NCI-H69 (cell line): ENCODE measurements at regions not wholly inside any gene's neighbourhood (a gene's known extent, or its start where the extent isn't known, plus 50 kb on each side); places are given as distances from the start of the nearest gene placed in this dataset.
A peak's percentile ranks its signal among the peaks of the same experiment; 100 is the strongest.
"Not testable (repeated sequence)": the region's sequence is repeated elsewhere in the genome, so short reads cannot be mapped to it uniquely, and the experiment has no call there.

Experiments
- DNase-seq: peaks from one replicate; lab custom pipeline; 2025; lab: John Stamatoyannopoulos, UW

DNA sequence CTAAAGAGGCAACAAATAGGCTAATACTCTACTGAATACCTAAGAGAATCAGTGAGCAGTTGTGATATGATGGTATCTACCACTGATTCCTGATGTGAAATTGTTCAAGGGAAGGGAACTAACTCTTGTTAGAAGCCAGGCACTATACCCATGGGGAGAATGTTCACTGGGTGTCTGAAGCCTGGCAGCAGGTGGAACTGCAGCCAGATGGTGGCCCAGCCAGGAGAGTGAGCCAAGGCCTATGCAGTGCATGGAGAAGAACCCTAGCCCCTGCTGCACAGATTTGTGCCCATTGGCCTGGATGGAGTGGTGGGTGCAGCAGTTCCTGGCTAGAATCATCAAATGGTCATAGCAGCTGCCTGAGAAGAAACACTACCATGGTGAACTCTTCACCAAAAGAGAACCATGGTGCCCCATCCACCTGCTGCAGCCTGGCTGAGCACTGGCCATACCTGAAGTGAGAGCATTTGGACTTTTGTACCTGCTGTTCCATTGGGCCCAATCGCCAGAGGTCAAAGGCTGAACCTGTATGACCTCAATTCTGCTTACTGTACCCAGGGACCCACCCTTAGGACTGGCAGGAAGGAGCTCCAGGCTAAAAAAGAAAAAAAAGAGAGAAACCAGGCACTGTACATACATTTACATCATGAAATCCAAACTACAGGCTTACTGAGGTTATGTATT, 118.8 kb upstream of the IVNS1ABP start:
- peak; percentile 9 for DNase-seq

DNA sequence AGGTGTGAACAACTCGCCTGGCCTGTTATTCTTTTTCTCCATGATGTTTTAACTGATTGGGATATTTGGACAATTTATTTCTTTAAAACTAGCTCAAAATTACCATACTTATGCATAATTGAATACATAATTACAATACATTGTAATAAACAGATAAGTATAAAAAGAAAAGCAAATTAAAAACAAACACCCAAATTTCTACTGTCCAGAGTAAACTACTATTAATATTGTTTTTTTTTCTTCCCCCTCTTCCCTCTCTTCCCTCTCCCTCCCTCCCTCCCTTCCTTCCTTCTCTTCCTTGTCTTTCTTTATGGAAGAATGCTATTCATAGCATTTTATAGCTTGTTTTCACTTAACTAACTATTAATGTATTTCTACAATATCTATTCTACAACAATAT, 117.7 kb upstream of the IVNS1ABP start:
- DNase-seq: no peak

DNA sequence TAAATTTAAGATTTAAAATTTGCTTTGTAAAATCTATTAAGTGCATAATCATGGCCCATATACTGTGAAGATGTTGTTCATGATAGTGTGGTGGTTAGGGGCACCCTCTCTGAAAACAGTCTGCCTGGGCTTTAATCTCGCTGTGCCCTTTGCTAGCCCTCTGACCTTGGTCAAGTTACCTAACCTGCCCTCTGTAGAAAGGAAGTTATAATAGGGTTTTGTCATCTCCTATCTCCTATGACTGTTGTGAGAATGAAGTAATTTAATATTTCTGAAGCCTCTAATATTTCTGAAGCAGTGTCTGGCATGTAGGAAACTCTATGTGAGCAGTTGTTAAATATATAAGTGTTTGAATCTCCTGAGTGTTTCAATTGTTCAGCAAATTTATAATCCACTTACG, 116.6 kb upstream of the IVNS1ABP start:
- no peak for DNase-seq

DNA sequence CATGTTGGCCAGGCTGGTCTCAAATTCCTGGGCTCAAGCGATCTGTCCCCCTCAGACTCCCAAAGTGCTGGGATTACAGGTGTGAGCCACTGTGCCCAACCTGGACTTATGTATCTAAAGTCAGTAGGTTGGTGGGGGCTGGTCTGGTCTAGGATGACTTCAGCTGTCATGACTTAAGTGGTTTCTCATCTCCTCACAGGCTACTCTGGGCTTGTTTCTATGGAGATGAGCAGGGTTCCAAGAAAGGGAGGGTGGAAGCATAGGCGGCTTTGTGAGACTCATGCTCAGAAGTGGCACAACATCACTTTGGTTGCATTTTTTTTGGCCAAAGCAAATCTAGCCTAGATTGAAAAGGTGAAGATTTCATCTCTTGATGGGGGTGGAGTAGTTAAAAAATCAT, 115.9 kb upstream of the IVNS1ABP start:
- DNase-seq: no peak

DNA sequence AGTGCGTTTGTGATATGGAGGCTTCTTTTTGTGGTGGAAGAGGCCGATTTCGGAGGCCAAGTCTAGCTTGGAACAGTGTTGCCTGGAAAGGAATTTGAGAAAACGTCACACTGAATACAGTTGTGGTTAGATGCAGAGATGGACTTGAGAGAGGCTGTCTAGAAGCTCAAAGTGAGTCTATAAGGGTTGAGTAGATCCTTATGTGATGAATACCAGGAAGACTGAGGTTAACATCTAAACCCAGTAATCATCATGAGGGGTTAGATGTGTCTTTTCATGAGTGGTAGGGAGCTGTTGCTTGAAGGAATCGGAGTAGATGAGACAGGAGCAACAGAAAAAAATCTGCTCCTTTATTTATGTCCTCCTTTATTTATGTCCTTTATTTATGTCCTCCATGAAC, 114.6 kb upstream of the IVNS1ABP start:
- DNase-seq: no peak

DNA sequence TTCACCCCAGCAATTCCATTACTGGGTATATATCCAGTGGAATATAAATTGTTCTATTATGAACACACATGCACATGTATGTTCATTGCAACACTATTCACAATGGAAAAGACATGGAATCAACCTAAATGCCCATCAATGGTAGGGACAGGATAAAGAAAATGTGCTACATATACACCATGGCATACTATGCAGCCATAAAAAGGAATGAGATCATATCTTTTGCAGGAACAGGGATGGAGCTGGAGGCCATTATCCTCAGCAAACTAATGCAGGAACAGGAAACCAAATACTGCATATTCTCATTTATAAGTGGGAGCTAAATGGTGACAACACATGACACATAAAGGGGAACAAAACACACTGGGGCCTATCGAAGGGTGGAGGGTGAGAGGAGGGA, 112.6 kb upstream of the IVNS1ABP start:
- DNase-seq: not testable (repeated sequence)

DNA sequence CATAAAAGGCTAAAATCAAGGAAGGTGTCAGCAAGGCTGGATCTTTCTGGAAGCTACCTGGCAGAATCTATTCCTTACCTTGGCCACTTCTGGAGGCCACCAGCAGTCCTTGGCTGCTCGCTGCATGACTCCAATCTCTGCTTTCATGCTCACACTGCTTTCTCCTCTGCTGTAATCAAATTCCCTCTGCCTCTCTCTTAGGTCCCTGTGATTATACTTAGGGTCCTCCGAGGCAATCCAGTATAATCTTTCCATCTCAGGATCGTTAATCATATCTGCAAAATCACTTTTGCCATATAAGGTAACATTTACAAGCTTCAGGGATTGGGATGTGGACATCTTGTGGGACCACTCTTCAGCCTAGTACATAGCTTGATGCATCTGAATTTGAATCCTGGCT, 110.7 kb upstream of the IVNS1ABP start:
- DNase-seq: no peak

DNA sequence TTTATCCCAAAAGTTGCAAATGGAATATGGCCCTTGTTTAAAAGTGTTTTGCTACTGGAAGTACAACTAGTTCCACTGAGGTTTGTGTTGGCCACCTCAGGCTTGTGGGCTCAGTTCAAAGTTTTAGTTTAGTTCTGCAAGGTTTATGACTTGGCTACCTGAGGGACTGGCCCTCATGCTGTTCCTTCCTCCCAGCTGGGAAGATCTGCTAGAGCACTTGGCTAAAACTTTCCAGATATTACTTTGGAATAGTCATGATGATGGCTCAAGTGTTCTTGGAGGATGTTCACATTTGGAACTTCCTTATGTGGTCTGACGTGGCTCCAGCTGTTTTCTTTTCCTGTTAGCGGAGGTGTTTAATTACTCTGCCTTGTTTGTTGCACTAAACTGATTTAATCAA, 110.2 kb upstream of the IVNS1ABP start:
- DNase-seq: no peak

DNA sequence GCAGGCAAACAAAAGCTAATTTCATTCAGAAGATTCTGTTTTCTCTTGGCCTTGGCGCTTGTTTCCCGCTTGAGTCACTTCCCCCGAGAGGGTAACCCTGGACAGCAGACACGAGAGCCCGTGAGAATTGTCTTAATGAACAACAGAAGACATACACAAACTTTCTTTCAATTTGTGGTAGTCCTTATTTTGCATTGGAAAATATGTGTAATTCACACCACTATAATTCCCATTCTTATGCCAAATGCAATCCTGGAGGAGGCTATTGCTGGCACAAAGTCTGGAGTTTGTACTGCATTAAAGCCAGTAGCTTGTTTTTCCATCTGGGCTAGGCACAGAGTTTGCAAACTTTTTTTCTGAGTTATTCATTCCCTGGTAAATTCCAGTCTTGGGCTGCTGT, 109.8 kb upstream of the IVNS1ABP start:
- no peak for DNase-seq

DNA sequence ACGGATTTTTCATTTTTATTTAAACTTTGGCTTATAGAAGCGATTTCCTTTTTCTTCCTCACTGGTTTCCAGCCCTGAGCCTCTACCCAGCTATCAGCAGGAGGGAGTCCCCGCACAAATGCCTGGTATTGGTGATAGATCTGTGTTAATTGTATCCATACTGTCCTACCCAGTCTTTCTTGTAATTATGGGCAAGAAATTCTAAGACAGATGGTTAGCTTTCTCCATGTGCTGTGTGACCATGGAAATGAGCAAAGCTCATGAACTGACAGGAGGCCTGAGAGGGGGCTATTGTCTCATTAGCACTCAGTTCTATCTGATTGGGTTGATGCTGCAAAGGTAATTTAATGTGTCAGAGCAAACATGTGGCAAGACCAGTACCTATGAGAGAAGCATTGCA, 108.1 kb upstream of the IVNS1ABP start:
- DNase-seq: peak; percentile 85

DNA sequence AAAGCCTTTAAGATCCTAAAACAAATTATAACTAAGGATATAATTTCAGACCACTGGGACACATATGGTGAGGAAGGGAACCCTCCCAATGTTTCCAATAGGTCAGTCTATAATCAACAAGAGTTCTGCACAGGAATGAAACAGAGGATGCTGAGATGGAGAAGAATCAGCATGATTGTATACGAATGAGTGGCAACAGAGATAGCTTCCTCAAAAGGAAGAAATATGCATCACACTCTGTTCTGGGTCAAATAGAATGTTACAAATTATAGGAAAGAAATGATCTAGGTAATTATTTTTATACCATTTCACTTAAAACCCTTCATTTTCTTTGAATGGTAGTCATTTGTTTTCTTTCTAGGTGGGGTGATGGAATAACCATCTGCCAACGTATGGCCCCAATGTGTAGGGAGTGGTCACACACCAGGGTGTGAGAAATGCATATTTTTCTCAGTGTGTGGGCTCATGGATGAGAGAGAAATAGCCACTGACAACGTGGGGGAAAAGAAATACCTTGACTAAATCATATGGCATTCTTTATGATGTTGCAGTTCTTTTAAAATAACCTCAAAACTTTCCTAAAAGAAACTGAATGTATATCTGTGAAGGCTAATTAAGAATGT, 104.6 kb upstream of the IVNS1ABP start:
- peak; percentile 84 for DNase-seq

DNA sequence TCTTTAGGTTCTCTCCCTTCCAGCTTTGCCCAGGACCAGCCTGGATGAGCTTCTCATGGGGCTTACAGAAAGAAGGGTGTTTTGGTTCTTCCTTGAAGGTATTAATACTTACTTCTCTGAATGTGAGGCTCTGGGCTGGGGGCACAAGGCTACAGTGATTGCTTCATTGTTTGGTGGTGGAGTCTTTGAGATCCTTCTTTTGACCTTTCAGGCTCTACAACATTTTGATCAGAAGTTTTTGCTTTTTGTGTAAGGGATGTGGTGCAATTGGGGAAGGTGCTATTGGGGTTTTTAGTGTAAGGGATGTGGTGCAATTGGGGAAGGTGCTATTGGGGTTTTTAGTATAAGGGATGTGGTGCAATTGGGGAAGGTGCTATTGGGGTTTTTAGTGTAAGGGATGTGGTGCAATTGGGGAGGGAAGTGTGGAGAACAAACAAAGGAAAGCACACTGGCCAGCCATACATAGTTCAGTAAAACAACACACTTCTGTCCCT, 103.6 kb upstream of the IVNS1ABP start:
- DNase-seq: no peak

DNA sequence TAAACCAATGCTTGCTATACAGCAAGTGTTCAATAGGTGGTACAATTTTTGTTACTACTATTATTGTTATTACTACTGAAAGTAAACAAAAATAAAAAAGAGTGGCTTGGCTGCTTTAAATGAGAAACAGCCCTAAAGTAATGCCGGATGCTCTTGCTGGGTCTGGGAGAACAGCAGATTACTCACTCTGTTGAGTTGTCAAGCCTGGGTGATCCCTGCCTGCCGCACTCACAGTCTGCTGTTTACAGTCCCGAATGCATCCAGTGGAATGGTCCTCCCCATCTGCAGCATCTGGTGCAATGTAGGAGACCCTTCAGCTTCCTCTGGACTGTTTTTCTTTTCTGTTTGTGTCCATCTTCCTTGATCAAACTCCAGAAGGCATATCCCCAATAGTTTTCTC, 102.7 kb upstream of the IVNS1ABP start:
- no peak for DNase-seq

DNA sequence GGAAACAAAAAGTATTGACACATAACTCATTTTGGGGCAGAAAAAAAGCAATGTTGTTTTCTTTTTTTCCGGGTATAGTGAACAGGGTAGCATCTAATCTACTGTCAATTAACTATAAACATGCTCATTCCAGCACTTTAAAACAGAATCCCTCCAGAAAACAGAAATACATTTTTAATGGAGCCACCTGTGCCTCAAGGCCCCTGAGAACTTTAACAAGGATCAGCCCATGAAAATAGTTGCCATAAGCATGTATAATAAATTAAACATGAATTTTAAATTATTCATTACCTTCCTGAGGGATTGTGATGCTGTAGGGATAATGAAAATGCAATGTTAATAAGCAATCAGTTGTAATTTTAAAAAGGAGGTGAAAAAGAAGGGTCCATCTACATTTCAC, 101.4 kb upstream of the IVNS1ABP start:
- no peak for DNase-seq

DNA sequence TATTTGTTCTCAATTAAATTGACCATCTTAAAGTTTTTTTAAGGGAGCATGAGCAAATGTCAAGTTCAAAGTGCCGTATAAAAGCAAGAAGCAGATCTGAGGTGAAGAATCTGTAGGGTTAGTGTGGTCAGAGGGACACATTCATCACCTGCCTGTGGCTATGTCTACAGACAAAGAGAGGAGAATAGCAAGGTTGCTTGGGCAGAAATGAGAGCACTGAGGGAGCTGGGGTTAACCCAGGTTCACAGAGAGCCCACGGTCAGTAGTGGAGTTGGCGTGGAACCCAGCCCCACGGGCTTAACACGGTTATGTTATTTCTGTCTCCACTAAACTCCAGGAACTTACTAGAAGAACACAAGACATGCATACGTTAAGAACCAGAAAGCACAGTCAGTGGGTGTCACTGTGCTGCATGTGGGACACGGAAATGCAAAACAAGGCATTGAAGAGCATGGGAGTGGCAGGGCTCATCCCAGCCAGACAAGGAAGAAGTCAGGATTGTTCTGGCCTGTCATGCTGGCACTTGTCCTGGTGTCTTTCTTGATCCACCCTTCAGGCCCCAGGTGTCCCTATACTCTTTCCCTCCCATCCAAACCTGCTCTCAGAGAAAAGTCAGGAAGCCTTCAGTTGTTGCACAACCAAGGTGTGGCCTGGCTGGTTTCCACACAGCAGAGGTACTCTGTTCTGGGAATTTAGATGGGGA, 95.5 kb upstream of the IVNS1ABP start:
- DNase-seq: no peak

DNA sequence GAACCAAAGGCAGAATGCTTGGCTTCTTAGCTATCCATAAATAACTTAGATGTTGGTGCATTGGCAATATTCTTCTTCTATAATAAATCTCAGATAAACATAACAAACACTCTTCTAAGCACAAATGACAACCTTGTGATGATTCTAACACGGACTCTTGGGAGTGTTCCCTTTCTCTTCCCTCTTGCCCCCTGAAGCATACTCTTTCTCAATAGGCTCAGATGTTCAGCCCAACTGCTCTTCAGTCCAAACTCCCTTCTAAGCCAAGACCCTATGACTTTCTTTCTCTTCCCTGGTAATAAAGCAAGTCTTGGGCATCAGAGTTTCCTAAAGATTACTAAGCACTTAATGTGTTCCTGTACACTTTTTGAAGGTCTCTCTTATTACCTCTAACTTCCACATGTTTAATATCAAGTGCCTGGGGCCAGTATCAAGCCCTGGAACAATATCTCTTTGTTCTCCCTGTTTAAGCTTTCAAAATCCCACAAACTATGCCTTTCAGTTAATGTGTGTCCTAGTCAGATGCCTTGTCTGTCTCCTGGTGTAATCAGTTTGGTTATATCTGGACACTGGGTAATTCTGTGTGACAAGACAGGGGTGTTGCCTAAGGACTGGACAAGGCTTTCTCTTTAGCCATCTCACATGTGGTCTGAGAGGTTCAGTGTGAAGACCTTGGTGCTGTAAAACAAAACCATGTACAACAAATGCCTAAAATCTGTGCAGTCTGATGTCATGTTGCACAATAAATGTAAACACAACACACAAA, 92.9 kb upstream of the IVNS1ABP start:
- no peak for DNase-seq

DNA sequence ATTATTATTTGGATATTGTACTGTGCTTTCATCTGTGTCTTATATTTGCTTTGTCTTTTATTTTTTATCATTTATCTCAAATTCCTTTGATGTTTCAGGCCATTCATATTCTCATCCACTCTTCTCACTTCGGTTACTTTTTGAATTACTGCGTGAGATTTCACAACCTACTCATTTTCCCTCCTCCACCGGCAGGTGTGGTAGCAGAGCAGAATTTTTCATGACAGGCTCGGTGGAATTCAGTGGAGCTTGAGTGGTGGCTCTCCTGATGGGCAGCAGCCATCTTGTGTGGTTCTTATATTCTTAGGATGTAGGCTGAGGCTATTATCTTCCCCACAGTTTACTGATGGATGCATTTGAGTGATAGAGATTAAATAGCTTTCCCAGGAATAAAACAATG, 92.3 kb upstream of the IVNS1ABP start:
- peak; percentile 17 for DNase-seq

DNA sequence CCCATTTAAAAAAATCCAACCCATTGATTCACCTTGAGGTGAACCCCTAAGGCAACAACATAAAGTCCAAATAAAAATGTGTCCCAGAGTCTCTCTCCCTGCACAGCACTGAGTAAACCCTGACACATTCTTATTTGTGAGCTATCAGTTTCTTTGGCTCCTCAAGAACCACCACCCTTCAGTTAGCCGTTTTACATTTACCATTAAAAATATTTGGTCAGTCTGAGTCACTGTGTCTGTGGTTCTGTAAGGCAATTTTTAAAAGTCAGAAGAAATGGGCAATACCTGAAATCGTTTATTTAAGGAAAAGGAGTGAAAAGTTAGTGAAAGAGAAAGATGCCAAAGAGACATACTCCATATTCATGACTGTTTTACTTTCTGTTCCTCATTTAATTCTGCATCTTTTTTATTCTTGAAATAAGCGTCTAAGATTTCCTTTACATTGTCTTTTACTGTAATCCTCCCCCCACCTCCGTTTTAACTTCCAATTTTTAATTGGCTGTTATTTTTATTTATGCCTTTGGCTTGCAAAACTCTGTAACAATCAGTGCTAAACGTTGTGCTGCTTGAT, 91.7 kb upstream of the IVNS1ABP start:
- no peak for DNase-seq

DNA sequence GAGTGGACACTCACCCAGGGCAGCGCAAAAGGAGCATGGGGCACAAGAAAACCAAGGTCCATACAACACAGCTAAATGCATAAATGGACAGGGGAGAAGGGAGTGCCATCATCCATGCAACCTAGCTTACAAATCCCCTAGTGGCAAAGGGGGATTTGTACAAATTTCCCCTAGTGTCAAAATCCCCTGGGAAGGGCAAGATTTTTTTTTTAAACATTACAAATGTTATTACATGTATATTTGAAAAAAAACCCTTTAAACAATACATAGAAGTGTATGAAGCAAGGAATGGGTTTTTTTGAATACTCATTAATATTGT, 89.6 kb upstream of the IVNS1ABP start:
- DNase-seq: no peak

DNA sequence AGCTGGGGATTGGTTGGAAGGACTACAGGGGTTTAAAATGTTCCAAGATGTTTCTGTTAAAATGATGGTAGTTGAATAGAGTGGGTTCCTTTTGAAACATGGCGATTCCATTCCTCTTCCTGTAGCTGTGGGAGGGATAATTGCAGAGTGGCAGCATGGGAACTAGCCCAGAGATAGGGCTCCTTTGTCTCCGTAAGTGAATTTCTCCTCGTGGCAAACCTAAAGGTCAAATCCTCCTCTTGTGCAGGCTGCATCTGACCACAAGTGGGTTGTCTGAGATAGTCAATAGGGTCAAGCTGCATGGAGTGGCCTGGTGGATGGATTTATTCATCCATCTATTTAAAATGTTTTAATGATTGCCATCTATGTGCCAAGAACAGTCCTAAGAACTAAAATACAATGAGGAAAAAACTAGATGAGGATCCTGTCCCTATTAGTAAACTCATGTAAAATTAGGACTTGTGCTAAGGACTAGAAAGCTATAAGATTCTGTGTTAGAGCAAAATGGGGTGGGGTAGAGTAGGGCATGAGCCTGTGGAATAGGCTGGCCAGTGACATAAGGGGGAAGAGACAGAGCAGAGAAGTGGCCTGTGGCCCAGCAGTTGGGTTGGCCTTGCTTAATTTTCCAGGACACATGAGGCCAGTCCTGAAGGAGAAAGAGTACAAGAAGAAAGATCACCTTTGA, 89.1 kb upstream of the IVNS1ABP start:
- DNase-seq: no peak

DNA sequence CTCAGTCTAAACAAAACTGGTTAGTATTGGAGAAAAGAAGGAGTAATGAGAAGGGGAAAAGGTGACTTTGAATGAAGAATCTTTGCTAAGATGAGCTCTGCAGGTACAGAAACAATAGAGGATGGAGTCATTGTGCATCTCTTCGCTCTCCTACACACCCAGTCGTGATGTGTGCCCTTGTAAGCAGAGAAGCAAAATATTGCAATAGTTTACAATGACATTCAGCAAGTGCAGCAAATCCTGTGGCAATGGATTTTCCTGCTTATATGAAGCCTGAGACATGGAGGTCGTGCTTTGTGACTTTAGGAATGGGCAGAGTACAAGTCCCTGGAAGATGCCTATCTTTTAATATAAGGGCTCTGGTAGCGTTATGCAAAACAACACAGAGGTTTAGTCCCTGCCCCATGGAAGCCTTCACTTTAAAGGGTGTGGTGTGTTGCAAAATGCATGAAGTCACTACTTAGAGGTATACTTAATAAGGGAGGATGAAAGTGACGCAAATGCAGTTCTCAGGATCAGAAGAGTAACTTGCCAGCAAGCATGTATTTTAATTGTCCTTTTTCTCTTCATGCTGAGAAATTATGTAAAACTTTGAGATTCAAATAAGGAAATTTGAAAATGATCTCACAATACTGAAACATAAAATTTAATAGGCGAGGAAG, 88.0 kb upstream of the IVNS1ABP start:
- no peak for DNase-seq
